GM13977 (cell line): ENCODE measurements at regions not wholly inside any gene's neighbourhood (a gene's known extent, or its start where the extent isn't known, plus 50 kb on each side); places are given as distances from the start of the nearest gene placed in this dataset.
"Not testable (repeated sequence)": the region's sequence is repeated elsewhere in the genome, so short reads cannot be mapped to it uniquely, and the experiment has no call there.

Experiments
- DNase-seq: peaks from one replicate; pipeline ENCODE4 v3.0.0; 2012; ENCODE audit warnings: low spot score
- in situ Hi-C: fragments of 300-500 bp; cut with MboI; formaldehyde crosslinking; loops from one replicate; pipeline ENCODE4 v1.12.0; 2022; ENCODE audit warnings: low sequenced_read_pairs, low pct_unique_long_range_greater_than_20kb, mixed read lengths, inconsistent platforms; ENCODE audit not compliant: unreplicated experiment
- TF ChIP-seq, protein P1 (sequence below): IDR thresholded peaks from 2 replicates; pipeline ENCODE4 v1.5.1; 2012; ENCODE audit warnings: mild to moderate bottlenecking, control low read depth; ENCODE audit not compliant: insufficient read depth; ENCODE audit errors: extremely low read depth, missing control alignments

DNA sequence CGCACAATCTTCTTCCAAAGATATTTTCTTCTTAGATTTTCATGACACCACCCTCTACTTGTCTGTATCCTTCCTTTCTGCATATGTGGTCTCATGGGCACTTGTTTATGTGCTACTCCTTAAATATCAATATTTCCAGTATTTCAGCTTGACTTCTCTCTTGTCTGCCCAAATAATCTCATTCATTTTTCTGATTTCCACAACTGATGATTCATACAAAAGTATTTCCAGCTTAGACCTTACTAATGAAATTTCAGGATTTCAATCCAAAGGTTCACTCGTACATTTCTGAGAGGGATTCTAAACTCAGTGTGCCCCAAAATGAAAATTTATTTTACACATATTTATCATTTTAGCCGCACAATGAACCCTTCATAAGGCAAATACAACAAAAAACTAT is 928.9 kb upstream of the C9orf72 start:
- in situ Hi-C loops: no loop called here
- DNase-seq: no peak
- TF ChIP-seq, protein P1, sequence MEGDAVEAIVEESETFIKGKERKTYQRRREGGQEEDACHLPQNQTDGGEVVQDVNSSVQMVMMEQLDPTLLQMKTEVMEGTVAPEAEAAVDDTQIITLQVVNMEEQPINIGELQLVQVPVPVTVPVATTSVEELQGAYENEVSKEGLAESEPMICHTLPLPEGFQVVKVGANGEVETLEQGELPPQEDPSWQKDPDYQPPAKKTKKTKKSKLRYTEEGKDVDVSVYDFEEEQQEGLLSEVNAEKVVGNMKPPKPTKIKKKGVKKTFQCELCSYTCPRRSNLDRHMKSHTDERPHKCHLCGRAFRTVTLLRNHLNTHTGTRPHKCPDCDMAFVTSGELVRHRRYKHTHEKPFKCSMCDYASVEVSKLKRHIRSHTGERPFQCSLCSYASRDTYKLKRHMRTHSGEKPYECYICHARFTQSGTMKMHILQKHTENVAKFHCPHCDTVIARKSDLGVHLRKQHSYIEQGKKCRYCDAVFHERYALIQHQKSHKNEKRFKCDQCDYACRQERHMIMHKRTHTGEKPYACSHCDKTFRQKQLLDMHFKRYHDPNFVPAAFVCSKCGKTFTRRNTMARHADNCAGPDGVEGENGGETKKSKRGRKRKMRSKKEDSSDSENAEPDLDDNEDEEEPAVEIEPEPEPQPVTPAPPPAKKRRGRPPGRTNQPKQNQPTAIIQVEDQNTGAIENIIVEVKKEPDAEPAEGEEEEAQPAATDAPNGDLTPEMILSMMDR: no peak

DNA sequence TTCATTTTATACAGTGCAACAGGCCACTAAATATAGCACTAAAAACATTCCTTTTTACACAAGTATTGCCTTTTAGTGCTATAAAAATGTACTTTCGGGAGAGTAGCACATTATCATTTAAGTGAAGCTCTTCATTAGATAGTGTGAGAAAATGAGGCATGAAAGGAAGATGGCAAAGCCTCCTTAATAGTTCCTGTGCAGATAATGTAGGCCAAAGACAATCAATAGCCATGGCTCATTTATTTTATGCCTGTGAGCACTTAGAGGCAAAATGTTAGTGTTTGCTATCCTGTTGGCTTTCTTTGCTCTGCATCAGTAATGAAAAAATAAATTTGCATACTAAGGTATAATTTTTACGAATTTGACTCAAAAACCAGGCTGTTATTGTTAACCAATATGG is 929.5 kb upstream of the C9orf72 start:
- in situ Hi-C loops: no loop called here
- no peak for DNase-seq
- TF ChIP-seq, protein P1: no peak

DNA sequence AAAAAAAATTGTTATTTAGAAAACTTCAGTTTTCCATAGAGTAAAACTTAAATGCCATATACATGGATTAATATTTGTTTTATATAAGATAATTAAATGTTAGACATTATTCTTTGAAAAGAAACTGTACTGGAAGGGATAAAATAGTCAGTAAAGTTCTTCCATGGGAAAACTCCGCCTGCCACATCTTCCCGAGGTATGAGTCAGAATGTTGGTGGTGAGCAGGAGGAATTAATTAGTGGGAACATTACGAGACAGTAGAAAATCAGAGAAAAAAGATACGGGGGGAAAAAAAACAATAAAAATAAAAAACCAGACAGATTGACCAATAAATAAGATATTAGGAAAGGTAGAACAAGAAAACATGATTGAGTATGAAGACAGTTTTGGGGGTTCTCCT is 930.3 kb upstream of the C9orf72 start:
- DNase-seq: no peak
- in situ Hi-C loops: no loop called here
- TF ChIP-seq, protein P1: no peak

DNA sequence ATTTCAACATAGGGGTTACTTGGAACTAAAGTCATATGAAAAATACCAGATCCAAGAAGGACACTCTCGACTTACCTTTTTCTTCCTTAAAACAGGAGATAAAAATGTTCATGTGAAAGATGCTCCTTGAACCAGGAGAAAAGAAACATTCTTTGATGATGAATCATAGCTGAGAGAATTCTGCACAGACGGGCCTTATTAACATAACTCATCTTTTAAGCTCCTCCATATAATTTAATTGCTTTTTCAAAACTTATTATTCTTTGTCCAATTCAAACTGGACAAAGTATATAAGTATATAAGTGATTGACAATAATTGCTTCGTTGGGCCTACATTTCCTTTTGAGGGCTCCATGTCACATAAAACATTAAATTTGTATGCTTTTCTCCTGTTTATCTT is 945.2 kb upstream of the C9orf72 start:
- DNase-seq: no peak
- in situ Hi-C loops: no loop called here
- TF ChIP-seq, protein P1: no peak

DNA sequence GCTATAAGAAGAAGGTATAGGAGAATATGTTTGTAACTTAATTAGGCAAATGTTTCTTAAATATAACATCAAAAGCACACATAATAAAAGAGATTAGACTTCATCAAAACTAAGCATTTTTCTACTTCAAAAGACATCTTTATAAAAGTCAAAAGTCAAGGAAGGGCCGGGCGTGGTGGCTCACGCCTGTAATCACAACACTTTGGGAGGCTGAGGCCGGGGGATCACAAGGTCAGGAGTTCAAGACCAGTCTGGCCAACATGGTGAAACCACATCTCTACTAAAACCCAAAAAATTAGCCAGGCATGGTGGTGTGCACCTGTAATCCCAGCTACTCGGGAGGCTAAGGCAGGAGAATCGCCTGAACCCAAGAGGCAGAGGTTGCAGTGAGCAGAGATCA is 951.0 kb upstream of the C9orf72 start:
- in situ Hi-C loops, DNase-seq: not testable (repeated sequence)

DNA sequence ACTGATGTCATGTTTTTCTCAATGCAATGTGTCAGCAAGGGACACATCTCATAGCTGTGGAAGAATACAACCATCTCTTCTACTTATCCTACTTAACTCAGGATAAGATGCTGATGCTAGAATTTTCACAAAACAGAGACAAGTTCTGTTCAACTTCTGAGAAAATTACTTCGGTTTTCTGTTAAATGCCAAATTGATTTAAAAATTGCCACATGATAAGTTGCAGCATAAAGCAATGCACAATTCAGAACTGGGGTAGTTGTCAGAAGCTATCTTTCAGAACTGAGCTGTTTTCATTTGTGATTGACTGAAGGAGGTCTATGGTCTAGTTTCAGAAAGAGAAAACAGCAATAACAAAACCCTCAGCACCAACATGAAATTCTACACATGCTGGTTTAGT is 954.8 kb upstream of the C9orf72 start:
- in situ Hi-C loops: no loop called here
- DNase-seq: no peak
- TF ChIP-seq, protein P1: no peak

DNA sequence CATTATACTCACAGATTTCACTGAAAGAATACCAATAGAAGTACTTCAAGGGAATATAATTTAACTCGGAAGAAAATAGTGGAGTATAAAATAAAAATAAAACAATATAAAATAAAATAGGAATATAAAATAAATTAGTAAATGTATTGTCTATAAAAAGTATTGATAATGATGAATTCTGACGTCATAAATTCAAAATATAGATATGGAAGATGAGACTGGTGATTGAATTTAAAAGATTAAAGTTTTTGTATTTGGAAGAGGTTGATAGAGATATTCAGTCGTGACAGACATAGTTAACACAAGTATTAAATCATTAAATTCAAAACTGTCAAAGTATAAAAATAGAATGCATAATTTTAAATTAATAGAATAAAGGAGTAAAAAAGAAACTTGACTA is 964.9 kb upstream of the C9orf72 start:
- in situ Hi-C loops: no loop called here
- TF ChIP-seq, protein P1: no peak
- no peak for DNase-seq
